Mesenchymal stem cell (in vitro differentiated cells and primary cell): ENCODE measurements at regions not wholly inside any gene's neighbourhood (a gene's known extent, or its start where the extent isn't known, plus 50 kb on each side); places are given as distances from the start of the nearest gene placed in this dataset.

ENCODE experiments used
- DNase-seq: peaks from one replicate; pipeline ENCODE4 v3.0.0-alpha.2; 2013
- H2AFZ ChIP-seq: one replicate; pipeline ENCODE4 v1.6.1; 2013; ENCODE audit warnings: low read depth, mild to moderate bottlenecking, control low read depth, inconsistent platforms, low read length, moderate library complexity
- H2AK5ac ChIP-seq: 2 replicates; pipeline ENCODE4 v1.6.1; 2013; ENCODE audit warnings: low read length, moderate library complexity, mild to moderate bottlenecking, inconsistent platforms; ENCODE audit not compliant: severe bottlenecking
- H2BK120ac ChIP-seq: one replicate; pipeline ENCODE4 v1.6.1; 2013; ENCODE audit warnings: low read depth, mild to moderate bottlenecking, inconsistent platforms, low read length, moderate library complexity
- H2BK12ac ChIP-seq, 2 experiments: one replicate each; pipeline ENCODE4 v1.6.1; 2013; ENCODE audit warnings: inconsistent platforms in 2 of 2, low read length in 2 of 2, mild to moderate bottlenecking in 2 of 2, moderate library complexity in 2 of 2, control low read depth in 1 of 2
- H2BK15ac ChIP-seq: one replicate; pipeline ENCODE4 v1.6.1; 2013; ENCODE audit warnings: mild to moderate bottlenecking, low read depth, inconsistent platforms; ENCODE audit not compliant: poor library complexity, severe bottlenecking
- H2BK5ac ChIP-seq: 2 replicates; pipeline ENCODE4 v1.6.1; 2013; ENCODE audit warnings: low read depth, mild to moderate bottlenecking, low read length, control low read depth, inconsistent platforms; ENCODE audit not compliant: poor library complexity, severe bottlenecking
- H3K14ac ChIP-seq, 2 experiments: one replicate each; pipeline ENCODE4 v1.6.1; 2013; ENCODE audit warnings: inconsistent platforms in 2 of 2, low read length in 2 of 2, control low read depth in 1 of 2, mild to moderate bottlenecking in 1 of 2, moderate library complexity in 1 of 2
- H3K18ac ChIP-seq, 2 experiments: one replicate each; pipeline ENCODE4 v1.6.1; 2013; ENCODE audit warnings: inconsistent platforms in 2 of 2, low read length in 2 of 2, control low read depth in 1 of 2, low read depth in 1 of 2, mild to moderate bottlenecking in 1 of 2
- H3K23ac ChIP-seq, 2 experiments: one replicate each; pipeline ENCODE4 v1.6.1; 2013; ENCODE audit warnings: inconsistent platforms in 2 of 2, low read length in 2 of 2, mild to moderate bottlenecking in 2 of 2, moderate library complexity in 2 of 2, control low read depth in 1 of 2
- H3K27ac ChIP-seq: 2 replicates; pipeline ENCODE4 v1.5.1; 2013; ENCODE audit warnings: mild to moderate bottlenecking, moderate library complexity, low read length, control low read depth, inconsistent platforms; ENCODE audit not compliant: poor library complexity, severe bottlenecking
- H3K27me3 ChIP-seq, 2 experiments: 2 replicates each; pipeline versions ENCODE4 v1.6.1 to v1.7.0; 2013; ENCODE audit warnings: low read length in 2 of 2, mild to moderate bottlenecking in 2 of 2, moderate library complexity in 2 of 2, control low read depth in 1 of 2, inconsistent platforms in 1 of 2; ENCODE audit not compliant: control insufficient read depth in 1 of 2, insufficient read depth in 1 of 2
- H3K36me3 ChIP-seq, 2 experiments: 2 replicates each; pipeline versions ENCODE4 v1.6.1 to v1.7.0; 2013; ENCODE audit warnings: low read length in 2 of 2, control low read depth in 1 of 2, inconsistent platforms in 1 of 2, low read depth in 1 of 2, mild to moderate bottlenecking in 1 of 2; ENCODE audit not compliant: insufficient read depth in 2 of 2, control insufficient read depth in 1 of 2
- H3K4ac ChIP-seq, 2 experiments: one replicate each; pipeline ENCODE4 v1.6.1; 2013; ENCODE audit warnings: inconsistent platforms in 2 of 2, low read length in 2 of 2, mild to moderate bottlenecking in 2 of 2, moderate library complexity in 2 of 2, control low read depth in 1 of 2, low read depth in 1 of 2
- H3K4me1 ChIP-seq: 2 replicates; pipeline ENCODE4 v1.6.1; 2013; ENCODE audit warnings: low read depth, low read length, control low read depth; ENCODE audit not compliant: control insufficient read depth, insufficient read depth
- H3K4me2 ChIP-seq: 2 replicates; pipeline ENCODE4 v1.6.1; 2013; ENCODE audit warnings: low read length, mild to moderate bottlenecking, inconsistent platforms; ENCODE audit not compliant: poor library complexity, severe bottlenecking
- H3K4me3 ChIP-seq, 2 experiments: 2 replicates each; pipeline versions ENCODE4 v1.5.1 to v1.7.0; 2013; ENCODE audit warnings: low read length in 2 of 2, mild to moderate bottlenecking in 2 of 2, control low read depth in 1 of 2, low read depth in 1 of 2; ENCODE audit not compliant: insufficient read depth in 1 of 2
- H3K79me1 ChIP-seq: replicated peaks from 2 replicates; pipeline ENCODE4 v1.6.1; 2013; ENCODE audit warnings: mild to moderate bottlenecking, control low read depth, low read length, inconsistent platforms; ENCODE audit not compliant: poor library complexity, severe bottlenecking
- H3K9ac ChIP-seq: 2 replicates; pipeline ENCODE4 v1.7.0; 2013; ENCODE audit warnings: mild to moderate bottlenecking, low read length, moderate library complexity
- H3K9me3 ChIP-seq: 2 replicates; pipeline ENCODE4 v1.7.0; 2013; ENCODE audit warnings: mild to moderate bottlenecking, low read length; ENCODE audit not compliant: control insufficient read depth
- H4K8ac ChIP-seq: one replicate; pipeline ENCODE4 v1.6.1; 2013; ENCODE audit warnings: inconsistent platforms, mild to moderate bottlenecking, low read length, moderate library complexity
- H4K91ac ChIP-seq: one replicate; pipeline ENCODE4 v1.6.1; 2013; ENCODE audit warnings: mild to moderate bottlenecking, low read length, inconsistent platforms
- WGBS: methylation state at CpG from one replicate; pipeline ENCODE4 v1.1.7; 2013; ENCODE audit warnings: mixed read lengths; 5-methylcytosine and 5-hydroxymethylcytosine counted together

- H3K4me1 ChIP-seq: no peaks in the 10 kb centered on the region
- H3K14ac ChIP-seq: no peak overlapping the region
- H2BK12ac ChIP-seq: no peak overlapping the region
- no peak overlapping the region for H3K4me2 ChIP-seq
- H2BK5ac ChIP-seq: no peak overlapping the region
- H2AFZ ChIP-seq: peak overlapping the region; percentile 31
- no peak overlapping the region for H2AK5ac ChIP-seq
- H2BK120ac ChIP-seq: no peak overlapping the region
- no peaks in the 10 kb centered on the region for H3K9me3 ChIP-seq
- no peak overlapping the region for H3K4me3 ChIP-seq
- no peak overlapping the region for H3K9ac ChIP-seq
- H3K23ac ChIP-seq: no peak overlapping the region
- H3K4ac ChIP-seq: no peak overlapping the region
- no peak overlapping the region for H4K8ac ChIP-seq
- no peaks in the 10 kb centered on the region for H3K27me3 ChIP-seq
- H3K27ac ChIP-seq: no peak overlapping the region
- no peaks in the 10 kb centered on the region for H3K36me3 ChIP-seq
- DNase-seq: no peak
- H3K79me1 ChIP-seq: no peaks in the 10 kb centered on the region
- WGBS: 90% methylated on average over 12 of the region's 12 CpGs
- no peak overlapping the region for H4K91ac ChIP-seq
- H2BK15ac ChIP-seq: no peak overlapping the region
- H3K18ac ChIP-seq: no peak overlapping the region
These were observed 1578.8 kb upstream of the RAG2 start for GRCh38 chr11:38176686-38177322.

- Histone ChIP-seq H3K9ac (no peak overlapping the region), H3K27me3 (no peaks in the 10 kb centered on the region), H3K36me3 (no peaks in the 10 kb centered on the region), H2BK15ac (no peak overlapping the region), H2BK5ac (no peak overlapping the region), H3K27ac (no peak overlapping the region), H3K4me1 (no peaks in the 10 kb centered on the region), H3K4me2 (no peak overlapping the region), H3K14ac (no peak overlapping the region), H2AFZ (no peak overlapping the region), H2BK12ac (no peak overlapping the region), H3K4ac (no peak overlapping the region), H3K4me3 (no peak overlapping the region), H2BK120ac (no peak overlapping the region), H4K91ac (no peak overlapping the region), H3K79me1 (no peaks in the 10 kb centered on the region), H3K23ac (no peak overlapping the region), H3K9me3 (no peaks in the 10 kb centered on the region), H3K18ac (no peak overlapping the region), H4K8ac (no peak overlapping the region), H2AK5ac (no peak overlapping the region)
- DNase-seq: no peak
- WGBS: 98% methylated on average over 7 of the region's 8 CpGs
These were observed 1575.6 kb upstream of the RAG2 start for GRCh38 chr11:38173676-38174075.

- Histone ChIP-seq H3K36me3 (no peaks in the 10 kb centered on the region), H2BK5ac (no peak overlapping the region), H4K8ac (no peak overlapping the region), H3K27me3 (no peaks in the 10 kb centered on the region), H3K4me1 (no peaks in the 10 kb centered on the region), H3K4me3 (no peak overlapping the region), H3K4ac (no peak overlapping the region), H4K91ac (no peak overlapping the region), H2BK12ac (no peak overlapping the region), H3K14ac (no peak overlapping the region), H3K9me3 (no peaks in the 10 kb centered on the region), H3K4me2 (no peak overlapping the region), H2AFZ (no peak overlapping the region), H3K18ac (no peak overlapping the region), H3K23ac (no peak overlapping the region), H3K9ac (no peak overlapping the region), H2BK15ac (no peak overlapping the region), H3K79me1 (no peaks in the 10 kb centered on the region), H2AK5ac (no peak overlapping the region), H3K27ac (no peak overlapping the region), H2BK120ac (no peak overlapping the region)
- WGBS: 0% methylated on average over 1 of the region's 1 CpG
- peak; percentile 55 for DNase-seq
These were observed 1571.2 kb upstream of the RAG2 start for GRCh38 chr11:38169286-38169685.

GRCh38 chr11:38163526-38163925 is 1565.5 kb upstream of the RAG2 start:
- no peak overlapping the region for H3K4me2 ChIP-seq

More at GRCh38 chr11:38163526-38163925, 1565.5 kb upstream of the RAG2 start:
- Histone ChIP-seq H3K18ac (no peak overlapping the region), H3K27me3 (no peaks in the 10 kb centered on the region), H3K36me3 (no peaks in the 10 kb centered on the region), H2BK12ac (no peak overlapping the region), H4K91ac (no peak overlapping the region), H2BK120ac (no peak overlapping the region), H3K79me1 (no peaks in the 10 kb centered on the region), H3K4me1 (no peaks in the 10 kb centered on the region), H4K8ac (no peak overlapping the region), H3K9me3 (no peaks in the 10 kb centered on the region), H3K27ac (no peak overlapping the region), H3K14ac (no peak overlapping the region), H3K23ac (no peak overlapping the region), H2AK5ac (no peak overlapping the region), H3K4me3 (no peak overlapping the region), H3K9ac (no peak overlapping the region), H2AFZ (no peak overlapping the region), H2BK15ac (no peak overlapping the region), H3K4ac (no peak overlapping the region), H2BK5ac (no peak overlapping the region)
- no peak for DNase-seq
